ENCODE measurements at regions not wholly inside any gene's neighbourhood (a gene's known extent, or its start where the extent isn't known, plus 50 kb on each side); places are given as distances from the start of the nearest gene placed in this dataset.

- TF ChIP-seq, protein P1, sequence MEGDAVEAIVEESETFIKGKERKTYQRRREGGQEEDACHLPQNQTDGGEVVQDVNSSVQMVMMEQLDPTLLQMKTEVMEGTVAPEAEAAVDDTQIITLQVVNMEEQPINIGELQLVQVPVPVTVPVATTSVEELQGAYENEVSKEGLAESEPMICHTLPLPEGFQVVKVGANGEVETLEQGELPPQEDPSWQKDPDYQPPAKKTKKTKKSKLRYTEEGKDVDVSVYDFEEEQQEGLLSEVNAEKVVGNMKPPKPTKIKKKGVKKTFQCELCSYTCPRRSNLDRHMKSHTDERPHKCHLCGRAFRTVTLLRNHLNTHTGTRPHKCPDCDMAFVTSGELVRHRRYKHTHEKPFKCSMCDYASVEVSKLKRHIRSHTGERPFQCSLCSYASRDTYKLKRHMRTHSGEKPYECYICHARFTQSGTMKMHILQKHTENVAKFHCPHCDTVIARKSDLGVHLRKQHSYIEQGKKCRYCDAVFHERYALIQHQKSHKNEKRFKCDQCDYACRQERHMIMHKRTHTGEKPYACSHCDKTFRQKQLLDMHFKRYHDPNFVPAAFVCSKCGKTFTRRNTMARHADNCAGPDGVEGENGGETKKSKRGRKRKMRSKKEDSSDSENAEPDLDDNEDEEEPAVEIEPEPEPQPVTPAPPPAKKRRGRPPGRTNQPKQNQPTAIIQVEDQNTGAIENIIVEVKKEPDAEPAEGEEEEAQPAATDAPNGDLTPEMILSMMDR (IDR thresholded peaks at IDR 0.05) = no peak
- TF ChIP-seq POLR2A (IDR thresholded peaks at IDR 0.05) = no peak
These were observed 245.3 kb downstream of the BCOR start for GRCh38 chrX:39852491-39852890.
